ENCODE measurements at regions not wholly inside any gene's neighbourhood (a gene's known extent, or its start where the extent isn't known, plus 50 kb on each side); places are given as distances from the start of the nearest gene placed in this dataset.

GRCh38 chr14:53563628-53564027 is 393.0 kb downstream of the BMP4 start:
- H2BK12ac ChIP-seq (ENCODE audit: low read depth, low read length) = no peak overlapping the region
- H3K9ac ChIP-seq (replicated peaks in 1 of 4; ENCODE audit: extremely low read depth in 1 of 4, low read depth in 3 of 4, low read length in 3 of 4) = no peak overlapping the region
- ChIA-PET CTCF (ENCODE audit: partially characterized antibody) (interaction anchor here (1.0 kb wide), 1 partner anchor 766 kb away, joined by 3 read pairs; no protein-coding TSS in a partner anchor), POLR2A (ENCODE audit: partially characterized antibody) (no interaction called here)
- H3K18ac ChIP-seq (ENCODE audit: extremely low read depth, low read length) = no peak overlapping the region
- H2BK20ac ChIP-seq (ENCODE audit: low read length) = no peak overlapping the region
- H3K23me2 ChIP-seq (ENCODE audit: low read depth, low read length) = no peaks in the 10 kb centered on the region
- no peak overlapping the region for H2BK120ac ChIP-seq (replicated peaks; ENCODE audit: low read depth, low read length)
- H3K27me3 ChIP-seq (replicated peaks in 1 of 4; ENCODE audit: control insufficient read depth in 3 of 4, extremely low read depth in 1 of 4, insufficient read depth in 3 of 4, low read length in 3 of 4) = no peaks in the 10 kb centered on the region
- H2BK5ac ChIP-seq (ENCODE audit: low read depth, low read length) = no peak overlapping the region
- H3K23ac ChIP-seq (ENCODE audit: insufficient read length) = no peak overlapping the region
- no peak overlapping the region for H4K8ac ChIP-seq (ENCODE audit: extremely low read depth, insufficient read depth, low read length)
- no peak overlapping the region for H4K5ac ChIP-seq (ENCODE audit: insufficient read length, low read depth, low read length)
- H3K4ac ChIP-seq (replicated peaks; ENCODE audit: insufficient read length, low read depth, low read length) = no peak overlapping the region
- H4K91ac ChIP-seq (replicated peaks; ENCODE audit: insufficient read length, low read length) = no peak overlapping the region
- no peak overlapping the region for H3K27ac ChIP-seq (ENCODE audit: low read depth, low read length)
- H2BK15ac ChIP-seq (ENCODE audit: low read length) = no peak overlapping the region
- H3K79me2 ChIP-seq (ENCODE audit: control insufficient read depth in 1 of 2, insufficient read depth in 2 of 2, low read length in 2 of 2) = no peaks in the 10 kb centered on the region
- H2AFZ ChIP-seq (ENCODE audit: low read length) = no peak overlapping the region
- DNase-seq (ENCODE audit: low read depth in 1 of 2, low spot score in 2 of 2) (no peak), FAIRE-seq (no peak)
- no peak overlapping the region for H3K14ac ChIP-seq (ENCODE audit: insufficient read length)
- no peaks in the 10 kb centered on the region; a peak in 1 of 8 replicates for H3K36me3 ChIP-seq (ENCODE audit: control insufficient read depth in 2 of 4, insufficient read depth in 4 of 4, low read length in 3 of 4)
- no peak overlapping the region for H3K56ac ChIP-seq (replicated peaks; ENCODE audit: insufficient read length, low read depth, low read length)
- H3K4me3 ChIP-seq (ENCODE audit: extremely low read depth in 1 of 4, insufficient read depth in 2 of 4, low read depth in 3 of 4, low read length in 4 of 4) = no peak overlapping the region
- H3K79me1 ChIP-seq (ENCODE audit: low read depth, low read length) = no peaks in the 10 kb centered on the region
- H3K4me2 ChIP-seq (ENCODE audit: insufficient read depth in 1 of 2, low read depth in 2 of 2, low read length in 2 of 2) = no peak overlapping the region
- H3K4me1 ChIP-seq (replicated peaks in 1 of 4; ENCODE audit: control insufficient read depth in 3 of 4, insufficient read depth in 4 of 4, low read length in 3 of 4) = peaks cover 0 to 6% (median 1%) of the 10 kb centered on the region in 4 experiments; a peak in 2 of 7 replicates
- H4K20me1 ChIP-seq (replicated peaks in 1 of 2; ENCODE audit: control insufficient read depth in 1 of 2, insufficient read depth in 2 of 2, low read length in 2 of 2) = no peaks in the 10 kb centered on the region
- no peak for TF ChIP-seq EGR1 (IDR thresholded peaks at IDR 0.05; ENCODE audit: borderline replicate concordance, low read depth, low read length)
- no peak for TF ChIP-seq TEAD4 (IDR thresholded peaks at IDR 0.05; ENCODE audit: low read depth, low read length)
- TF ChIP-seq SP2 (IDR thresholded peaks at IDR 0.05; ENCODE audit: low read length) = no peak
- no peak for TF ChIP-seq ATF3 (IDR thresholded peaks at IDR 0.05; ENCODE audit: insufficient read depth, low read depth, low read length)
- TF ChIP-seq SAP30 (IDR thresholded peaks at IDR 0.05; ENCODE audit: insufficient read depth, insufficient replicate concordance, low read length) = no peak
- TF ChIP-seq TAF1 (IDR thresholded peaks at IDR 0.05; ENCODE audit: low read depth, low read length) = no peak
- TF ChIP-seq HDAC6 (IDR thresholded peaks at IDR 0.05; ENCODE audit: low read depth, low read length) = no peak
- no peak for TF ChIP-seq NRF1 (IDR thresholded peaks at IDR 0.05; ENCODE audit: low read depth, low read length)
- no peak for TF ChIP-seq CBX8 (IDR thresholded peaks at IDR 0.05; ENCODE audit: borderline replicate concordance, low read depth, low read length)
- TF ChIP-seq, protein P1, sequence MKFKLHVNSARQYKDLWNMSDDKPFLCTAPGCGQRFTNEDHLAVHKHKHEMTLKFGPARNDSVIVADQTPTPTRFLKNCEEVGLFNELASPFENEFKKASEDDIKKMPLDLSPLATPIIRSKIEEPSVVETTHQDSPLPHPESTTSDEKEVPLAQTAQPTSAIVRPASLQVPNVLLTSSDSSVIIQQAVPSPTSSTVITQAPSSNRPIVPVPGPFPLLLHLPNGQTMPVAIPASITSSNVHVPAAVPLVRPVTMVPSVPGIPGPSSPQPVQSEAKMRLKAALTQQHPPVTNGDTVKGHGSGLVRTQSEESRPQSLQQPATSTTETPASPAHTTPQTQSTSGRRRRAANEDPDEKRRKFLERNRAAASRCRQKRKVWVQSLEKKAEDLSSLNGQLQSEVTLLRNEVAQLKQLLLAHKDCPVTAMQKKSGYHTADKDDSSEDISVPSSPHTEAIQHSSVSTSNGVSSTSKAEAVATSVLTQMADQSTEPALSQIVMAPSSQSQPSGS (IDR thresholded peaks at IDR 0.05; ENCODE audit: low read length) = no peak
- no peak for TF ChIP-seq EZH2 (IDR thresholded peaks at IDR 0.05; ENCODE audit: low read depth, low read length, severe bottlenecking)
- no peak for TF ChIP-seq PHF8 (conservative IDR thresholded peaks at IDR 0.05; ENCODE audit: low read depth, low read length)
- no peak overlapping the region for H2AK5ac ChIP-seq (ENCODE audit: low read depth, low read length)
- peaks cover 3 to 4% of the 10 kb centered on the region in 2 experiments; a peak in 2 of 4 replicates for H3K9me3 ChIP-seq (ENCODE audit: insufficient read depth in 2 of 2, low read depth in 1 of 2, low read length in 1 of 2)

Data from H1 (cell line).